Endothelial cell of umbilical vein (primary cell): ENCODE measurements at regions not wholly inside any gene's neighbourhood (a gene's known extent, or its start where the extent isn't known, plus 50 kb on each side); places are given as distances from the start of the nearest gene placed in this dataset.

ENCODE experiments used
- CTCF ChIP-seq, 2 donors: IDR thresholded peaks; 1 replicate in 1 of 2; 2 replicates in 1 of 2; pipeline ENCODE4 v1.5.1; 2011; ENCODE audit warnings: low read length in 2 of 2, mild to moderate bottlenecking in 2 of 2, moderate library complexity in 2 of 2, control low read depth in 1 of 2, inconsistent platforms in 1 of 2, low read depth in 1 of 2; ENCODE audit not compliant: insufficient read depth in 1 of 2; ENCODE audit errors: extremely low read depth in 1 of 2
- EZH2 ChIP-seq: IDR thresholded peaks from 2 replicates; pipeline ENCODE4 v1.6.1; 2012; ENCODE audit warnings: borderline replicate concordance, low read depth, mild to moderate bottlenecking, moderate library complexity, low read length, inconsistent platforms; ENCODE audit not compliant: severe bottlenecking
- MAX ChIP-seq: IDR thresholded peaks from 2 replicates; pipeline ENCODE4 v1.6.1; 2011; ENCODE audit not compliant: insufficient read depth, insufficient read length
- POLR2A ChIP-seq: IDR thresholded peaks from 2 replicates; pipeline ENCODE4 v1.6.1; 2012; ENCODE audit warnings: low read depth, mild to moderate bottlenecking, control low read depth, low read length
- POLR2AphosphoS5 ChIP-seq: IDR thresholded peaks from 2 replicates; pipeline ENCODE4 v1.6.1; 2012; ENCODE audit warnings: low read depth, mild to moderate bottlenecking, control low read depth, low read length, moderate library complexity; ENCODE audit not compliant: insufficient read depth

- TF ChIP-seq CTCF (IDR thresholded peaks at IDR 0.05; ENCODE audit: extremely low read depth in 1 of 2, insufficient read depth in 1 of 2, low read depth in 1 of 2, low read length in 2 of 2) (no peak), MAX (no peak), POLR2AphosphoS5 (no peak), POLR2A (no peak), EZH2 (no peak)
These were observed 108.0 kb downstream of the KDR start for GRCh38 chr4:55017406-55017805.
